Stimulated activated CD8-positive, alpha-beta memory T cell treated with anti-CD3 and anti-CD28 coated beads, Interleukin-2, amount 100 ng/mL, for 48 hours (primary cell): ENCODE measurements at regions not wholly inside any gene's neighbourhood (a gene's known extent, or its start where the extent isn't known, plus 50 kb on each side); places are given as distances from the start of the nearest gene placed in this dataset.
"Not testable (repeated sequence)": the region's sequence is repeated elsewhere in the genome, so short reads cannot be mapped to it uniquely, and the experiment has no call there.

ENCODE experiments used
- DNase-seq, 2 donors: peaks; one replicate each; pipeline ENCODE4 v3.0.0-alpha.2; 2020; ENCODE audit warnings: low read depth in 2 of 2

GRCh38 chr6:144395014-144395413, 109.9 kb downstream of the UTRN start:
- no peak for DNase-seq

- no peak for DNase-seq
These were observed 110.7 kb downstream of the UTRN start for GRCh38 chr6:144395826-144396225.

DNA sequence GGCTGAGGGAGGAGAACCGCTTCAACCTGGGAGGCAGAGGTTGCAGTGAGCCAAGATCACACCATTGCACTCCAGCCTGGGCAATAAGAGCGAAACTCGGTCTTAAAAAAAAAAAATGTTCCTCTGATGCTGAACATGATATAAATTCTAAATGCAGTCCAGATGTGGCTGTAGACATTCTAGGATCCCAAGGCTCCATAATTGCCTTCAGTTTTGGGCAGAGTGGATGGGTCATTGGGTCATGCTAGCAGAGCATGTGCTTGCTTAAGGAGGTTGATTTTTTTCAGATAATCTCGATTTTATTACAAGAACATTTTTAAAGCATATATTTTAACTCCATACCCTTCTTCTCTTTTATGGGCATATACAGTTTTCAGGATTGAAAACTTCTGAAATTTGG, 112.0 kb downstream of the UTRN start:
- no peak for DNase-seq

GRCh38 chr6:144400321-144400720, 115.2 kb downstream of the UTRN start:
- DNase-seq = no peak

DNA sequence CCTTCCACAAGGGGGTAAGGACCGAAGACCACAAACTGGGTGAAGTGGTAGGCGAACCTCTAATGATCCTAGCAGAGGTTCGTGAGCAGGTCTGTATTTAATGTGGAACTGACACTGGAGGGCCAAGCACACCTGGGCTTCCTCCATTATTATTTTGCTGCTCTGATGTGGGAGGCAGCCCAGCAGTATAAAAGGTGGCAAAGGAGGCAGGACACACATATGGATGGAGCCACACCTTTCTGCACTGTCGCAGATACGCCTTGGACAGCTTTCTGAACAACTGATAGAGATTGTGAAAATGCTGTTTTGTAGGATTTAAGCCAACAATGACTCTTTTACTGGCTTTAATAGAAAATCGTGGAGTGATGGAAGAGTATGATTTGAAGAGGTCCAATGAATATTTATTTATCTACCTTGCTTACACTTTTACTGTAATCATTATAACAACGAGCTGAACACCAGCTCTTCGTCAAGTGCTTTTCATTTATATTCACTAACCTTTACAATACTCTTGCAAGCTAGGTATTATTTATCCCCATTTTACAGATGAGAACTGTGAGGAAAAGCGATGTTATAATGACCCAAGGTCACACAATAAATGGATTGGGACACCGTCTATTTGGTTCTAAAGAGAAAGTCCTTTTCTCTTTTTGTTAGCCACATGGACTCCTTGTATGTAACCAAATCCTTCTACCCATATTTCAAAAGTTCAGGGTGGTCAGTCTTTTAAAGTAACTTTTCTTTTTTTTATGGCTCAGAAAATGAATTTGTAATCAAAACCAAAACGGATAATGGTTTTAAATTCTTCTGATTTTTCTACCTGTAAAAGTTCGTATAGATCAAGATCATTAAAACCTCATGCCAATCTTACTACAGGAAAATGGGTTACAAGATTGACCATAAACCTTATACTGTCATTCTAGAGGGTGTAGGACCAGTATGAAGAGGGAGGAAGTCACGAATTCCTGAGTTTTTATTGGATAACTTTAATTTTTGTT, 116.9 kb downstream of the UTRN start:
- DNase-seq = no peak

DNA sequence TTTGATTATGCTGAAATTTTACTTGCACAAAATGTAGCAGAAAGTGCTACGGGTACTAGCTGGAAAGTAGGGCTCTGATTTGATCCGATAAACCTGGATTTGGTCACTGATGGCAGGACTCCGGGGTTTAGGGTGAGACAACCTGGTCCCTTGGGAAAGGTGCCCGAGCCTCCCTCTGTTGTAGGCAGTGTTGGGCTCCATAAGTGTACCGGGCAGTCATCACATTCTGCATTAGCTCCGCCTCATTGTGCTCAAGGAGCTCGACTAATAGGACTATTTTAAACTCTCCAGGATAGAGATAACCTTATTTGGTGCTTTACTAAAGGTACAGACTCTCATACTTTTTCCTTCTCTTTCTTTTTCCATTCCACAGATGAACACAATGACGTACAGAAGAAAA, 117.6 kb downstream of the UTRN start:
- DNase-seq = no peak

DNA sequence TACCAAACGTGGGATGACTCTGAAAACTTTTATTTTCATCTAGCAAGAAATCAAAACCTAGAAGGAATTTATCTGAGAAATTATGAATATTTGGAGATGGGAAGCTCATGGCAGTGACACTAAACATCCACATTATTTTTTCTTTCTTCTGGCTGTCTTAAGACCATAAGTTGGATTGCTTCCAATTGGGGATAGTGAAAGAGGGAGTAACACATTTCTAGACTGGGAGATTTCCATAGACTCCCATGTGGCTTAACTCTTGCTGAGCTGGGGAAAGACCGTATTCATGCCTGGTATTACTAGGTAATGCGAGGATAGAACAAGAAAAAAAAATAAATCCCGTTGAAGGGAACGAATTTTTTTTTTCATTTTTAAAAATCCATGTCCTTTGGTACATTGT, 120.0 kb downstream of the UTRN start:
- no peak for DNase-seq

DNA sequence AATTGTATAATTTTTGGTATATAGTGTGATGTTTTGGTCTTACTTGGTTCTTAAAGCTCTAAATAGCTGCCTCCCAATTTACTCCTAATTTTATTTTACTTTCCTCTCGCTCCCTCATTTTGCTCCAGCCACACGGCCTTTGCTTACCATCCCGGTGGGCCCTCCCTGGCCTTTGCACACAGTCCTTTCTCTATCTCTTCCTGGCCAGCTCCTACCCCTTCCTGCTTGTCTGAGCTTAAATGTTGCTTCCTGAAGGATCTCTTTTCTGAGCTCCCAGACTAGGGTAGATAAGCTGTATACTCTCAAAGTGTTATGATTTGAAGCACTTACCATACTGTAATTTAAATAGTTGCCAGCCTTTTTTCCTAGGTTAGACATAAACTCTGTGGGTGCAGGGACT, 121.7 kb downstream of the UTRN start:
- DNase-seq = no peak

DNA sequence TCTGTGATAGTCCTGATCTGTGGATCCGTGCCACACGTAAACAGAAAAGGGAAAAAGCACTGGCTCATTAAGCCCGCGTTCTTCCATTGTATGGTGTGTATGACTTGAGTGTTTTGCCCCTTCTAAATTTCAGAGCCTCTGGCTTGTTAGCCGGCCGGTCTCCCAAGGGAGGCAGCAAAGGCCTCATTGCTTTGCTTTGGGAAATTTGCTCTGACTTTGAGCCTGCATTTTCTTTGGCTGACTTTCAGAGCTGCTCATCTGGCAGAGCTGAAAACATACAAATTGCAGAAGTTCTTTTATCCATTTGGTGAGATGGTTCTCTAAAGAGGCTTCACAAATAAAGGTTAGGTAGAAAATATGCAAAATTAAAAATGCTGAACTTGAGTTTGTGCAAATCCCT, 123.0 kb downstream of the UTRN start:
- DNase-seq = no peak

DNA sequence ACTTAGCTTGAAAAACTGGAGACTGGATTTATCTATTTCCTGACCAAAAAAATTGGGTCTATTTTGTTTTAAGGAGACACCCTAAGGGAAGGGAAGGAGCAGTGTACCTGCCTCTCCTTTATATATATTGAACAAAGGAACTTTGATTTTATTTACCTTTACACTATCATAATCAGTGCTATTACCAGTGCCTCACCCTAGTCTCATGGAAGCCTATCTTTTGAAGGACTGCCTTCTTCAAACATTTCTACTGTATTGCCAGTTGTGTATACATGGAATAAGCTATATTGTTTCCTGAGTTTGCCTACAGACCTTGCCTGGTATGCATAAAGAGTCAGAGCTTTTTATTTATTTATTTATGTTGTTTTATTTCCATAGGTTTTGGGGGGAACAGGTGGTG, 124.9 kb downstream of the UTRN start:
- no peak for DNase-seq

- not testable (repeated sequence) for DNase-seq
These were observed 125.4 kb downstream of the UTRN start for GRCh38 chr6:144410574-144410973.

DNA sequence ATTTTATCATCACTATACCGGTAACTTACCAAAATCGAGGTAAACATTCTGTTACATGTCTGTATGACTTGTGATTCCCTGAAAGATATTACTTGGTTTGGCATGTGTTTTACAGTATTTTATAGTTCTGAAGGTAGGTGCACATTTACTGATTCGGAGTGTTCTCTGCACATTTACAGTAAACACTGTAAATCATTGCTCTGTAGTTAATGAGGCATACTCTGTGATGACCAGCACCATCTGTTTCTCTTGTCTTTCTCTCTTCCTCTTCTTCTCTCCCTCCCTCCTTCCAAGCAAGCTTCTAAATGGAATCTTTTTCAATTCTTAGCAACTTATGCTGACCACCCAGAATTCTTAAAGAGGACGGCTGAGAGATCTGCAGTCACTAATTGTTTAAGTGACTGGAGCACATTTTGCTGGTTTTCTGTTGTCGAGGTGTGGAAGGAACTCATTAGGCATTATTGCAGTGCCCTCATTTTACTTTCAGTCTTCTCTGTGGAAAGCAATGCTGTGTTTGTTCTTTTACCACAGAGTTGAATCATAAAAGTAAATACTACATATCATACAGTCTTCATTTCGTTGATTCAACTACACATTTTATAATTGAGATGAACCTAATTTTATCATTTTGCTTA, 126.5 kb downstream of the UTRN start:
- no peak for DNase-seq

DNA sequence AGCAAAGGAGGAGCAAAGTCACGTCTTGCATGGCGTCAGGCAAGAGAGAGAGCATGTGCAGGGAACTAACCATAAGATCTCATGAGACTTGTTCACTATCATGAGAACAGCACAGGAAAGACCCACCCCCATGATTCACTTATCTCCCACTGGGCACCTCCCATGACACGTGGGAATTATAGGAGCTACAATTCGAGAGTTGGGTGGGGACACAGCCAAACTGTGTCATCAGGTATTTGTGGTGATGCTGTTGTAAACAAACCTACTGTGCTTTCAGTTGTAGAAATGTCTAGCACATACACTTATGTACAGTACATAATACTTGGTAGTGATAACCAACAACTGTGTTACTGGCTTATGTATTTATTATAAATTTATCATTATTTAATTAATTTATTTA, 128.3 kb downstream of the UTRN start:
- DNase-seq = no peak

DNA sequence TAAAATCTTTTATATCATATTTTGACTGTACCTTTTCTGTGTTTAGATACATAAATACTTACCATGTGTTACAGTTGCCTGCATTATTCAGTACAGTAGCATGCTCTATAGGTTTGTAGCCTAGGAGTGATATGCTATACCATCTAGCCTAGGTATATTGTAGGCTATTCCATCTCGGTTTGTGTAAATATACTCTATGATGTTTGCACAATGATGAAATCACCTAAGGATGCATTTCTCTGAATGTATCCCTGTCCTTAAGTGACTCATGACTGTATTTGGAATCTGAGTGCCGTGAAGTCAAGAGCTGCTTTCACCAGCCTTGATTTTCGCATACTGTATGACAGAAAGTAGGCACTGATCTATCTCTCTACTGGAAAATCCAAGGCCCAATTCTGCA, 129.9 kb downstream of the UTRN start:
- no peak for DNase-seq

- no peak for DNase-seq
These were observed 130.7 kb downstream of the UTRN start for GRCh38 chr6:144415835-144416237.

DNA sequence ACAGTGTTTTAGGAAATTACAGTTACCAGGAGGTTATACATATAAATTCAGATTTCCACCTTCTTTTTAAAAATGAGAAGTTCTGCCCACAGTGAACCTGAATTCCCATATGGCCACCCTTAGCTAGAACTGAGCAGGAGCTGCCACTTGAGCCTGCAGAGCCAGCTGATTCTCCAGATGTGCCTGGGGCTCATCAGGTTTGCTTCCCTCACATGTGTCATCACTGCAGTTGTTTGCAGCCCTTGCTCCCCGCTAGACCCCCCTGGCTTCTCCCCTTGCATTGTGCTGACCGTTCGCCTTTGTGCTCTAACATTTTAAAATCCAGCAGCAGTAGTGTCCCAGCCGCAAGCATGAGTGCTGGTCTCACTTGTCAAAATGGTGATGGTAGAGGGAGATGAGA, 131.1 kb downstream of the UTRN start:
- DNase-seq = no peak

DNA sequence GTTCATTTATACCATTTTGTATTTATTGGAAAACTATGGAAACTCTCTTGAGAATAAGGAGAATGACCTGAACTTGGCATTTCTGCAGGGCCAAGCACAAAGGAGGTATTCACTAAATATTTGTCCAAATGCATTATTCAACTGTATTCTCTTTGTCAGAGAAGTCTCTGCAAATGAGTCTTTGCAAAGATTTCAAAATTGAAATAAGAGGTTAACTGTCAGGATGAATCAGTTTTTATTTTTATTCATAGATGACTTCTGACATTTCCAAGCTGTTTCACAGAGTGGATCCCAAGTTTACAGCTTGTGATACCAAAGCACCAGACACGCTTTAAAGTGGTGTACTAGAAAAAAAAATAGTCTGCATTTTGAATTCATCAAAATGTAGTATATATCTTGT, 131.6 kb downstream of the UTRN start:
- DNase-seq = no peak

- no peak for DNase-seq
These were observed 132.5 kb downstream of the UTRN start for GRCh38 chr6:144417681-144418080.

- no peak for DNase-seq
These were observed 133.9 kb downstream of the UTRN start for GRCh38 chr6:144418959-144419545.

DNA sequence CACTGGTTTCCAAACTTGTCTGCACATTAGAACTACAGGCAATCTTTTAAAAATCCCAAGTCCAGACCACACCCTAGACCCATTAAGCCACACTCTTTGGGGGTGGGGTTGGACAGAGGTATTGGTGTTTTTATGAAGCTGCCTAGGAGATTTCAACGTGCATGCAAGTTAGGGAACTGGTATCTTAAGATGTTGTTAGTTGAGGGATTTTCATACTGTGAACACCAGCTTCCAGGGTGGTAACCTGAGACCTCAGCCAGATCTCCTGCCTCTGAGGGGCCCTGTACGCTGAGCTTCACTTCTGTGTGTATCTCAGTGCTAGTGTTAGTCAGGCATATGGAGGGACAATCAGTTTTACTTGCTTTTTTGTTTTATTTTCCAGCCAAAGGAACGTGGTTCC, 138.0 kb downstream of the UTRN start:
- DNase-seq = no peak

DNA sequence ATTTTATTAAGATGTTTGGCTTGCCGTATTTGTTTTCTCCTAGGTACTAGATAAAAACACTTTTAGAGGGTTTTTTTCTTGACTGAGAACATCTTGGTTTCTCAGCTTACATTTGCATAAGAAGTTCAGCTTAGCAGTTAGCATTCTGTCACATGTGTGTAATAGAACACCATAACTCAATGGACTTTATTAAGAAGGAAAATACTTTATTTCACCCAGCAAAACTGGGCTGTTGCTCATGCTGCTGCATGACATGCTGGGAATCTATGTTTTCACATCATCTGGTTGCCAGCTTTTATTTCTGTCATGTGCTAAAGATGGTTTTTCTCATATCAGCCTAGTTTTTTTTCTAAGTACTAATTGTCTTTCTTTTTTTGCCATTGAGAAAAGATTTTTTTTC, 144.6 kb downstream of the UTRN start:
- no peak for DNase-seq

GRCh38 chr6:144433446-144433845, 148.3 kb downstream of the UTRN start:
- not testable (repeated sequence) for DNase-seq
